Muscle of arm (tissue), 1 donor: ENCODE measurements at regions not wholly inside any gene's neighbourhood (a gene's known extent, or its start where the extent isn't known, plus 50 kb on each side); places are given as distances from the start of the nearest gene placed in this dataset.

ENCODE experiments used
- DNase-seq: peaks from one replicate; pipeline ENCODE4 v3.0.0-alpha.2; 2013

GRCh38 chr1:244157731-244158438, 106.8 kb downstream of the ZBTB18 start:
- DNase-seq: no peak

- DNase-seq: no peak
These were observed 108.6 kb downstream of the ZBTB18 start for GRCh38 chr1:244159646-244160045.

GRCh38 chr1:244160455-244161235, 109.6 kb downstream of the ZBTB18 start:
- no peak for DNase-seq

- DNase-seq: no peak
These were observed 110.1 kb downstream of the ZBTB18 start for GRCh38 chr1:244161236-244161510.

GRCh38 chr1:244162786-244163530, 111.9 kb downstream of the ZBTB18 start:
- DNase-seq: no peak

- DNase-seq: no peak
These were observed 112.9 kb downstream of the ZBTB18 start for GRCh38 chr1:244163861-244164510.

GRCh38 chr1:244164511-244164890, 113.4 kb downstream of the ZBTB18 start:
- no peak for DNase-seq

- no peak for DNase-seq
These were observed 113.9 kb downstream of the ZBTB18 start for GRCh38 chr1:244165021-244165420.

- DNase-seq: no peak
These were observed 114.6 kb downstream of the ZBTB18 start for GRCh38 chr1:244165701-244166100.

- no peak for DNase-seq
These were observed 120.3 kb downstream of the ZBTB18 start for GRCh38 chr1:244171241-244171985.

GRCh38 chr1:244173240-244173639, 122.2 kb downstream of the ZBTB18 start:
- DNase-seq: no peak

GRCh38 chr1:244173769-244174168, 122.7 kb downstream of the ZBTB18 start:
- DNase-seq: no peak

GRCh38 chr1:244174922-244175521, 123.9 kb downstream of the ZBTB18 start:
- DNase-seq: no peak

GRCh38 chr1:244176201-244176600, 125.1 kb downstream of the ZBTB18 start:
- DNase-seq: no peak

- DNase-seq: no peak
These were observed 129.2 kb downstream of the ZBTB18 start for GRCh38 chr1:244180256-244180655.

GRCh38 chr1:244181867-244182266, 130.8 kb downstream of the ZBTB18 start:
- no peak for DNase-seq

GRCh38 chr1:244183037-244183436, 132.0 kb downstream of the ZBTB18 start:
- no peak for DNase-seq

GRCh38 chr1:244186372-244186771, 135.3 kb downstream of the ZBTB18 start:
- no peak for DNase-seq

GRCh38 chr1:244187310-244187709, 136.2 kb downstream of the ZBTB18 start:
- DNase-seq: no peak

- DNase-seq: no peak
These were observed 140.5 kb downstream of the ZBTB18 start for GRCh38 chr1:244191581-244191980.

- DNase-seq: no peak
These were observed 141.2 kb downstream of the ZBTB18 start for GRCh38 chr1:244192325-244192724.
